Stimulated activated naive B cell treated with anti-CD40 and anti-IgM and Interleukin-4, amounts not matched to agents 10 μg/mL and 1 μg/mL and 100 μg/mL, for 72 hours (primary cell): ENCODE measurements at regions not wholly inside any gene's neighbourhood (a gene's known extent, or its start where the extent isn't known, plus 50 kb on each side); places are given as distances from the start of the nearest gene placed in this dataset.
A peak's percentile ranks its signal among the peaks of the same experiment; 100 is the strongest.

ENCODE experiments used
- ATAC-seq, 2 donors: fragments of 150-1000 bp; cut with Tn5 transposase; replicated peaks; 2 replicates each; pipeline ENCODE4 v1.10.0; 2021; ENCODE audit warnings: moderate library complexity in 1 of 2
- DNase-seq: peaks from one replicate; pipeline ENCODE4 v3.0.0; 2021
- H3K27ac Mint-ChIP-seq: one replicate; pipeline ENCODE4 v1.8.0; 2022; ENCODE audit warnings: mild to moderate bottlenecking, mixed read lengths
- H3K27me3 Mint-ChIP-seq, 2 donors: one replicate each; pipeline ENCODE4 v1.8.0; 2022; ENCODE audit warnings: mixed read lengths in 2 of 2
- H3K36me3 Mint-ChIP-seq, 2 donors: one replicate each; pipeline ENCODE4 v1.8.0; 2022; ENCODE audit warnings: mixed read lengths in 2 of 2, mild to moderate bottlenecking in 1 of 2
- H3K4me1 Mint-ChIP-seq, 2 donors: one replicate each; pipeline ENCODE4 v1.8.0; 2022; ENCODE audit warnings: mixed read lengths in 2 of 2, mild to moderate bottlenecking in 1 of 2
- H3K4me3 Mint-ChIP-seq, 2 donors: one replicate each; pipeline ENCODE4 v1.8.0; 2022; ENCODE audit warnings: mild to moderate bottlenecking in 2 of 2, mixed read lengths in 2 of 2, moderate library complexity in 1 of 2
- H3K9me3 Mint-ChIP-seq, 2 donors: one replicate each; pipeline ENCODE4 v1.8.0; 2022; ENCODE audit warnings: mixed read lengths in 2 of 2, mild to moderate bottlenecking in 1 of 2

DNA sequence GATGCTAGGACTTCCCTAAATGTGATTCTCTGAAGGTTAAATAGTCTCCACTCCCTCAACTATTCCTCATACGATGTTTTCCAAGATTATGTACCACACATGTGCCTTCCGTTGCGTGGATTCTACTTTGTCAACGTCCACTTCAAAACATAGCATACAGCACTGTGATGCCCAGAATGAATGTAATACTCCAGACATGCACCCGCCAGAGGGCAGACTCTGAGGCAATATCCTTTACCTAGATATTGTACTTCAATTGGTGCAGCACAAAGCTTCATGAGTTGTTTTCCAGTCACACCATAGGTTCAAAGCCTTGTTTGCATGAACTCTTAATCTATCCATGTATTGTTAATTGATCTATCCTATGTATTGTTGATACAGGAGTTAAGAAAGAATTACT, 201.0 kb upstream of the NABP1 start:
- H3K36me3 Mint-ChIP-seq: no peaks in the 10 kb centered on the region

DNA sequence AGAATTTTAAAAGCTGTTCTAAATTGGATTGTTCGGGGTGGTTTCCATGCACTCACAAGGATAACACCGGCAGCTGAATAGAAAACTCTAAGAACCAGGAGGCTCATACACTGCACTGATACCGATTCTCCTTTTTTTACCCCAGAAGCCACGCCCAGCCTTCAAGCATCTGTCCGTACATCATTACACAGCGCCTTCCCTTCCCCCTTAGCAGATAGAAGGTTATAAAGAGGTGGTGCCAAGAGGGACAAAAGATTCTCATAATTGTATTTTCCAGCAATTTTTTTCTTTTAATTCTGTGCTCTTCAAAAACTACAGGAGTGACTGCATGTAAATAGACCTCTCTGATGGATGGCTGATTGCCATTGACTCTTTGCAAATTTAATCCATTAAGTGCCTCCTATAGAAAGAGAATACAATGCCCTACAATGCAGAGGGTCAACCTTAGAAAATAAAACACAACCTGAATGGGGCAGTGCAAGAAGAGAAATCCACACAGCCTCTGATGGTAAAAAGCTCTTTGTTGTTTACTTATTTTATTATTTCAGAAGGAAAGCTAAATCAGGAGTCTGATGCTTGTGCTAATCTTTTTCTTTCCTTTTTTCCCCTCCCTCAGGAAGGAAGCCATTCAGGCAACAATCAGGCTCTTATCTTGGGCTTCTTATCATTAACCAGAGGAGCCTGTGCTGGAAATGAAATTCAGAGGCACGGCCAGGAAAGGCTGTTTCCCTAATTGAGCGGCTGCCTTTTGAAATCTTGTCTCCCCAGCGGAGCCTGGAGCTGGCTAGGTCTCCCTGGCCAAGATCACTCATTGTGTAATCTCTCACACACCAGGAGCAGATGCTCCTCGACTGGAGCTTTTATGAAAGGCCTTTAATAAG, 198.9 kb upstream of the NABP1 start:
- Mint-ChIP-seq H3K9me3 (peaks cover 19% of the 10 kb centered on the region in 2 donors), H3K27me3 (peaks cover 6 to 16% of the 10 kb centered on the region in 2 donors), H3K27ac (no peak overlapping the region), H3K4me1 (peaks cover 2 to 6% of the 10 kb centered on the region in 2 donors), H3K4me3 (no peak overlapping the region), H3K36me3 (no peaks in the 10 kb centered on the region)
- no peak for ATAC-seq
- DNase-seq: no peak

More for the DNA sequence above, 201.0 kb upstream of the NABP1 start:
- Mint-ChIP-seq H3K27me3 (peaks cover 6 to 11% of the 10 kb centered on the region in 2 donors), H3K27ac (no peak overlapping the region), H3K9me3 (peaks cover 9 to 12% of the 10 kb centered on the region in 2 donors), H3K4me3 (no peak overlapping the region), H3K4me1 (peaks cover 2 to 6% of the 10 kb centered on the region in 2 donors)
- no peak for ATAC-seq
- no peak for DNase-seq

DNA sequence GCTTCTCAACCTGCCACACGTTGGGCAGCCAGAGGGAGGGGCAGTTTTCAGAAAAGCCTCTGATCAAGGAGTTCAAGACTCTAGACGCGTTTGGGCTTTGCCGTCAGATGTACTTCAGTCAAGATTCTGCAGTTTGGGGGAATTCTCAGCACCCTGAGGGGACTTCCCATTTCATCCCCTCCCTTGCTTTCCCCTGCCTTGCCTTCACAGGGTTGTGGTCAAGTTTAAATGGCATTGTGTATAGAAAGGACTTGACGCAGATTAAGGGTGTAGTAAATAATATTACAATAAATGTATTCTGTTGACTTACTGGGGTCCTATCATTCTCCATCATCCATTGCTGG, 198.3 kb upstream of the NABP1 start:
- ATAC-seq: peak; percentile 86 to 89
- Mint-ChIP-seq H3K27me3 (peaks cover 6 to 16% of the 10 kb centered on the region in 2 donors), H3K9me3 (peaks cover 19% of the 10 kb centered on the region in 2 donors), H3K4me1 (peaks cover 2 to 6% of the 10 kb centered on the region in 2 donors), H3K4me3 (no peak overlapping the region), H3K27ac (no peak overlapping the region), H3K36me3 (no peaks in the 10 kb centered on the region)
- DNase-seq: peak; percentile 11

DNA sequence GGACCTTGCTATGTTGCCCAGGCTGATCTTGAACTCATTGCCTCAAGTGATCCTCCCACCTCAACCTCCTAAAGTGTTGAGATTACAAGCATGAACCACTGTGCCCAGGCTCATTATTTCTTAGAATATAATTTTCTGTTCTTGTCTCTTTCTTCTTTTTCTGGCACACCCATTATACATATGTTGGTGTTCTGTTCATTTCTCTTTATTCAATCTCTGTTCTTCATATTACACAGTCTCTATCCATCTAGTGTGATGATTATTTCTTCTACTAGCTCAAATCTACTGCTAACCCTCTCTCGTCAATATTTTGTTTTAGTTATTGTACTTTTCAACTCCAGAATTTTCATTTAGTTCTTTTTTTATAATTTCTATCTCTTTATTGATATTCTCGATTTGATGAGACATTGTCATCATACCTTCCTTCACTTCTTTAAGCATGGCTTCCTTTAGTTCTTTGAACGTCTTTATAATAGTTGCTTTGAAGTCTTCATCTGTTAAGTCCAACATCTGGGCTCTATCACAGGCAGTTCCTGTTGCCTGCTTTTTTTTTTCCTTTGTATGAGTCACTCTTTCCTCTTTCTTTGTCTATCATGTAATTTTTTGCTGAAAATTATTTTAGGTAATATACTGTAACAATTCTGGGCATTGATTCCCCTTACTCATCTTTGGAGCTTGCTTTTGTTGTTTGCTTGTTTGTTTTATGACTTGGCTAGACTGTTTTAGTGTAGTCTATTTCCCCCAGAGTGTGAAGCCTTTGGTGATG, 196.4 kb upstream of the NABP1 start:
- no peak overlapping the region for H3K4me3 Mint-ChIP-seq
- no peak for DNase-seq

DNA sequence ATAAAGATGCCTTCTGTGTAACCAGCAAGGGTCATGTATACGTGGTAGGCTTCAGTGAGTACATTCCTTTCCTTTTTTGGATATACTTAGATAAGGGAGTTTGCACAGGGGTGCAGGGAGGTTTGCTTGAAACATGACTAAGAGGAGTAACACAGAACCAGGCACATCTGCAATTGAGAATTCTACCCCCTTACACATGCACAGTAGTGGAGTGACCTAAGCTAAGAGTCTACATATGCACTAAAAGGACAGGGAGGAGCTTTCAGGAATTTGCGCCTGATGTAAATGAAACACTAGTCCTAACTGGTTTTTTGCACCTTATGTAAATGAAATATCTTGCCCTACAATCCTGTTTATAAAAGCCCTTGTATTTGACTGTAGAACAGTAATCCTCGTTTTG, 194.8 kb upstream of the NABP1 start:
- H3K4me1 Mint-ChIP-seq: peaks cover 2 to 6% of the 10 kb centered on the region in 2 donors
- no peak for ATAC-seq
- H3K9me3 Mint-ChIP-seq: peaks cover 19% of the 10 kb centered on the region in 2 donors
- H3K36me3 Mint-ChIP-seq: no peaks in the 10 kb centered on the region
- no peak overlapping the region for H3K4me3 Mint-ChIP-seq
- no peak for DNase-seq
- H3K27ac Mint-ChIP-seq: no peak overlapping the region
- peaks cover 6 to 20% of the 10 kb centered on the region in 2 donors for H3K27me3 Mint-ChIP-seq

More for the DNA sequence above, 196.4 kb upstream of the NABP1 start:
- peaks cover 19% of the 10 kb centered on the region in 2 donors for H3K9me3 Mint-ChIP-seq
- H3K27me3 Mint-ChIP-seq: peaks cover 6 to 19% of the 10 kb centered on the region in 2 donors
- no peaks in the 10 kb centered on the region for H3K36me3 Mint-ChIP-seq
- no peak for ATAC-seq
- no peak overlapping the region for H3K27ac Mint-ChIP-seq
- H3K4me1 Mint-ChIP-seq: peaks cover 2 to 6% of the 10 kb centered on the region in 2 donors

DNA sequence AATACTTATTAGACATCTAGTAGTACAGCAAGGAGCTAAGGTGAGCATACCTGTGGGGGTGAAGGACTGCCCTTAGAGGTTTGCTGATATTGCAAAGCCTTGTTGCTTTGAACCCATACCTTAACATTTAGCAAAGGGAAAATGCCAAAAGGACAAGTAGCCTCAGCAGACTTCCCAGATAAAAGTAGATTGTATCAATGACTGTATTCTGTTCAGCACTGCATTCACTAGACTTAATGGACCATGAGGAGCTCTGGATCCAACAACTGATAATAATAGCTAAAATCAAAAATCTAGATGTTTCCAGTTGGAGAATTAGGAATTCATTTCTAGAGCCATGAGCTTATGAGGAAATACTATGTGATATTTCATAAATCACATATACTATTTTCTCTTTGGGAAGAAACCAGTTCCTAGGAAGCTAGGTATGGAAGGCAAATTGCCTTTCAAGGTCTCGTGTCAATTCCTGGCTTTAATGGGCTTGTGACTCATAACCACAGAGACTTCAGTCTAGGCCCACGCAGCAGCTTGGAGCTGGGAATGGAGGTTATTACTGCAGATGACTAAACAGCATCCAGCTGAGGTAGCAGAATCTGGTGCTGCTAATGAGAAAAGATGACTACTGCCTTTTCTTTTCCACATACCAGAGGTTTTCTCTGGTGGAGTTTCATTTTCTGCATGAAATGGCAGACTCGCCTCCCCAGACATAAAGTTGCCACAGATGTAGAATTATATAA, 191.2 kb upstream of the NABP1 start:
- Mint-ChIP-seq H3K36me3 (no peaks in the 10 kb centered on the region), H3K9me3 (peaks cover 9 to 12% of the 10 kb centered on the region in 2 donors), H3K4me1 (no peaks in the 10 kb centered on the region), H3K27ac (no peak overlapping the region), H3K27me3 (peaks cover 0 to 12% of the 10 kb centered on the region in 2 donors), H3K4me3 (no peak overlapping the region)
- ATAC-seq (no peak), DNase-seq (no peak)

DNA sequence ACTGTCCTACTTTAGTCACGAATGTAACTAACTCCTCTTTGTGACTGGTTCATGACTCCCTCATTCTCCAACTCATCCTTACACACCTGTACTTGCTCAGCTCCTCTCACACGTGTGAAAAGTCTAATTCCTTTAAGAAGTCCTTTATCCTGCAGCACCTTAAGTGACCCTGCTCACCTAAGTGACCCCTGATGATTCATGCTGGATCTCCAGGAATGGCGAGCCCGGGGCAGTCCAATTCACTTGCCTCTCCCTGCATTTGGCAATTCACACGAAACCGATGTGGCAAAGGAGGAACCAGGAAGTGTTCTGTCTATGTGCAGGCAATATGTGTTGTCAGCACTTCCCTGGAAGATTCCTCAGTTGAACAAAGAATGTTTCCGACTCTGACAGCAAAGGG, 189.8 kb upstream of the NABP1 start:
- DNase-seq: no peak
- no peak overlapping the region for H3K27ac Mint-ChIP-seq
- peaks cover 2 to 6% of the 10 kb centered on the region in 2 donors for H3K9me3 Mint-ChIP-seq
- no peak overlapping the region for H3K4me3 Mint-ChIP-seq
- no peaks in the 10 kb centered on the region for H3K36me3 Mint-ChIP-seq
- no peak for ATAC-seq
- H3K4me1 Mint-ChIP-seq: no peaks in the 10 kb centered on the region
- H3K27me3 Mint-ChIP-seq: peaks cover 0 to 6% of the 10 kb centered on the region in 2 donors

DNA sequence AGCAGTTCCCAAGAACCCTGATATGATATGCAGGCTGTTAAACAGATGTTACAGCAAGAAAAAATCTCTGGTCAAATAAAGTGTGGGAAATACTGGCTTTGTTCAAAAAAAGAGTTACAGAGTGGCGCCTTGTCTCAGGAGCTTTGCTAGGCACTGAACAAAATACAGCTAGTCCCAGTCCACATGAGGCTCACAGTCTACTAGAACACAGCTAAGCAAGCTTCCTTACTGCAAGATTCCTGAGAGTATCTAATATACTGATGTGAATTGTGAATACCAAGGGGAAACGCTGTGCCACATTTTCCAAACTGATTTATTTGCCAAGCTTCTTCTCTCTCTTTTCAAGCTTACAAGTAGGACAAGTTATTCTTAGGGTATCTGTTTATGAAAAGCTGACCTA, 188.8 kb upstream of the NABP1 start:
- Mint-ChIP-seq H3K27ac (no peak overlapping the region), H3K4me3 (no peak overlapping the region), H3K4me1 (no peaks in the 10 kb centered on the region), H3K27me3 (peaks cover 9% of the 10 kb centered on the region in 2 donors), H3K36me3 (no peaks in the 10 kb centered on the region), H3K9me3 (no peaks in the 10 kb centered on the region)
- DNase-seq (no peak), ATAC-seq (no peak)

DNA sequence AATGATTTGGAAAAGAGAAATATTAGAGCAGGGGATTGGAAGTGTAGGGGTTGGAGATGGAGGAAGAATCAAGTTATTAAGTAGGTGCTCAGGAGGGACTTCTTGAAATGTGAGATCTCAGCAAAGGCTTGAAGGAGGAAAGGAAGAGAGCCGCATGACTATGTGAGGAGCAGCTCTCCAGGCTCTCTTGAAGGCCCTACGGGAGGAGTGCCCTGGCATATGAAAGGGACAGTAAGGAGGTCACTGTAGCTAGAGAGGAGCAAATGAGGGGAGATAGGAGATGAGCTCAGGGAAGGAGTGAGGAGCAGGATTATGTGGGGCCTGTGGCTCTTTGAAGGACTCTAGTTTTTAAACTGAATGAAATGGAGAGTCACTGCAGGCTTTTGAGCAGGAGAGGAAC, 181.1 kb upstream of the NABP1 start:
- DNase-seq: no peak
- no peaks in the 10 kb centered on the region for H3K4me1 Mint-ChIP-seq
- H3K27ac Mint-ChIP-seq: no peak overlapping the region
- ATAC-seq: no peak
- H3K4me3 Mint-ChIP-seq: no peak overlapping the region
- H3K9me3 Mint-ChIP-seq: no peaks in the 10 kb centered on the region
- H3K36me3 Mint-ChIP-seq: no peaks in the 10 kb centered on the region
- peaks cover 5 to 17% of the 10 kb centered on the region in 2 donors for H3K27me3 Mint-ChIP-seq

DNA sequence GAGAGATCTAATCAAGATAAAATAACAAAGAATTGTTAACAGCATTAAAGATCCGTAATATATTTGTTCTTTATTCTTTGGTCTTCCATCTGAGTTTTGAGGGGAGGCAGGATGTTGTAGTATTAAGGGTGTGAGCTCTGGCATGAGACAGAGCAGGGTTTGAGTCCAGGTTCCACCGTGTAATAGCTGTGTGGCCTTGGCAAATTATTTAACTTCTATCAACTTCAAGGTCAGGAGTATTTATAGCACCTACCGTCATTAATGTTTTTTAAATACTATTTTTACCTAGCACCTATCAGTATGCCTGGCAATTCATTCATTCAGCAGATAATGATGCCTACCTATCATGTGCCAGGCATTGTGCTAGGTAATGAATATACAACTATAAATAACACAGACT, 180.1 kb upstream of the NABP1 start:
- Mint-ChIP-seq H3K27ac (no peak overlapping the region), H3K4me1 (no peaks in the 10 kb centered on the region), H3K36me3 (no peaks in the 10 kb centered on the region), H3K9me3 (no peaks in the 10 kb centered on the region), H3K4me3 (no peak overlapping the region), H3K27me3 (peaks cover 5 to 17% of the 10 kb centered on the region in 2 donors)
- no peak for ATAC-seq
- no peak for DNase-seq

DNA sequence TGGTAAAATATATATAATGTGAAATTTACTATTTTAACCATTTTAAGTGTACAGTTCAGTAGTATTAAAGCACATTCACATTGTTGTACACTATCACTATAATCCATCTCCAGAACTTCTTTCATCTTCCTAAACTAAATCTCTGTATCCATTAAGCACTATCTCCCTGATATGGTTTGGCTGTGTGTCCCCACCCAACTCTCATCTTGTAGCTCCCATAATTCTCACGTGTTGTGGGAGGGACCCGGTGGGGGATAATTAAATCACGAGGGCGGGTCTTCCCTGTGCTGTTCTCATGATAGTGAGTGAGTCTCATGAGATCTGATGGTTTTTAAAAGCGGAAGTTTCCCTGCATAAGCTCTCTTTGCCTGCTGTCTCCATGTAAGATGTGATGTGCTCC, 178.9 kb upstream of the NABP1 start:
- Mint-ChIP-seq H3K27me3 (peaks cover 3 to 9% of the 10 kb centered on the region in 2 donors), H3K4me1 (no peaks in the 10 kb centered on the region), H3K27ac (no peak overlapping the region), H3K36me3 (no peaks in the 10 kb centered on the region), H3K9me3 (no peaks in the 10 kb centered on the region), H3K4me3 (no peak overlapping the region)
- DNase-seq (no peak), ATAC-seq (no peak)

DNA sequence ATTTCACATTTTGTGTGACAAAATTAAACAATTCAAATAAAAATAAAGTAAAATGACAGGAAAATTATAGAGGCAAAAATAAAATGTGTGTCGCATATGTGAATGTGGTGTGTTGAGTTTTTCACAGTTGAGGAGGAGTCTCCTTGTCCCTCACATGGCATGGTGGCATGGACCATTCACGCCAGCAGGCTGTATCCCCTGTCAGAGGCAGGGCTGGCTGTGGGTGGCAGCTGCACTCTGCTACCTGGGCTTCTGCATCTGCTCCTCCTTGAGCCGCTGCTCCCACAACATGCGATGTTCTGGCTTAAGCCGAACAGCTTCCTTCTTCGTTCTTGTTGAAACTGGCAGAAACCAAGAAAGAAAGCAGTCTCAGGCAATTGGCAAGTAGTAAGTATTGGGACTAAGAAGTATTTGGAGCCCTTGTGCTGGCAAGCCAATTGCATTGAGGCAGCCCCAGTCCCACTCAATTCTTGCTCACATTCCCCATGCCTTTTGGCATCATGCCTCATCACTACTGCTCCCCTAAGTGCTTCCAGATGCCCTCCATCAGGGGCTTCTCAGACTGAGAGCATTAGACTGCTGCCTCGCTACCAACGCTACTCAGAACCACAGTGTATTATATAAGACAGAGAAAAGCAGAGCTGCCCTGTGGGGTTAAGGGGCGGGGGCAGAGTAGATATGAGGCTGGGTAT, 177.9 kb upstream of the NABP1 start:
- ATAC-seq: no peak
- H3K4me1 Mint-ChIP-seq: no peaks in the 10 kb centered on the region
- H3K9me3 Mint-ChIP-seq: no peaks in the 10 kb centered on the region
- H3K4me3 Mint-ChIP-seq: no peak overlapping the region
- no peaks in the 10 kb centered on the region for H3K36me3 Mint-ChIP-seq
- H3K27ac Mint-ChIP-seq: no peak overlapping the region
- no peaks in the 10 kb centered on the region for H3K27me3 Mint-ChIP-seq
- DNase-seq: no peak

DNA sequence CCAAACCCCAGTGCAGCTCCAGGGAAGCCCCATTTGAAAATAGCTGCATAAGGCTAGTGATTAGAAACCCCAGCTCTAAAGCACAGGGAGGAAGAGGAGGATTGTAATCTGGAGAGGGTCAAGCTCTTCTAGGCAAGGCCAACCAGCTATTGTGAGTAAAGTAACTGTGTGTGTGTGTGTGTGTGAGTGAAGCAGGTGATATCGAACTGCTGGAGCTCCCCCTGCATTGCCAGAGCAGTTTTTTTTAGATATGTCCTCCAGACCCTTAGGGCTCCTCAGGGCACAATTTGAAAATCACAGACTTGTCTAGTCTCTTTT, 177.4 kb upstream of the NABP1 start:
- no peak for ATAC-seq
- no peak overlapping the region for H3K27ac Mint-ChIP-seq
- no peak for DNase-seq
- no peaks in the 10 kb centered on the region for H3K36me3 Mint-ChIP-seq
- no peaks in the 10 kb centered on the region for H3K4me1 Mint-ChIP-seq
- H3K9me3 Mint-ChIP-seq: no peaks in the 10 kb centered on the region
- H3K4me3 Mint-ChIP-seq: no peak overlapping the region
- H3K27me3 Mint-ChIP-seq: no peaks in the 10 kb centered on the region
